Karpas-422 (cell line): ENCODE measurements at regions not wholly inside any gene's neighbourhood (a gene's known extent, or its start where the extent isn't known, plus 50 kb on each side); places are given as distances from the start of the nearest gene placed in this dataset.

Source experiments
- DNase-seq: peaks from one replicate; pipeline ENCODE4 v3.0.0-alpha.2; 2015
- H2AFZ ChIP-seq: fragments of 200-600 bp; sonication (generic); 2 replicates; pipeline ENCODE4 v1.6.1; 2014; ENCODE audit warnings: antibody characterized with exemption, low read length, mixed read lengths
- H3K27ac ChIP-seq: fragments of 200-600 bp; sonication (generic); 2 replicates; pipeline ENCODE4 v1.5.1; 2014; ENCODE audit warnings: mild to moderate bottlenecking, low read length, moderate library complexity
- H3K27me3 ChIP-seq: fragments of 200-600 bp; sonication (generic); 2 replicates; pipeline ENCODE4 v1.6.1; 2014; ENCODE audit warnings: low read length, mixed read lengths
- H3K36me3 ChIP-seq: fragments of 200-600 bp; sonication (generic); 2 replicates; pipeline ENCODE4 v1.6.1; 2014; ENCODE audit warnings: low read length, mixed read lengths; ENCODE audit not compliant: insufficient read depth
- H3K4me1 ChIP-seq: fragments of 200-600 bp; sonication (generic); 2 replicates; pipeline ENCODE4 v1.6.1; 2014; ENCODE audit warnings: mild to moderate bottlenecking, low read length, mixed read lengths
- H3K4me2 ChIP-seq: fragments of 200-600 bp; sonication (generic); 2 replicates; pipeline ENCODE4 v1.6.1; 2014; ENCODE audit warnings: low read length, low read depth, mild to moderate bottlenecking; ENCODE audit not compliant: poor library complexity, severe bottlenecking
- H3K4me3 ChIP-seq: fragments of 200-600 bp; sonication (generic); 2 replicates; pipeline ENCODE4 v1.5.1; 2014; ENCODE audit warnings: mild to moderate bottlenecking, antibody characterized with exemption, low read length, mixed read lengths
- H3K79me2 ChIP-seq: fragments of 200-600 bp; sonication (generic); 2 replicates; pipeline ENCODE4 v1.6.1; 2014; ENCODE audit warnings: mild to moderate bottlenecking, low read length, mixed read lengths
- H3K9ac ChIP-seq: fragments of 200-600 bp; sonication (generic); 2 replicates; pipeline ENCODE4 v1.6.0; 2014; ENCODE audit warnings: low read length
- H3K9me2 ChIP-seq: fragments of 200-600 bp; sonication (generic), shearing (Covaris generic); replicated peaks from 2 replicates; pipeline ENCODE4 v1.6.0; 2014; ENCODE audit warnings: mild to moderate bottlenecking, low read length, moderate library complexity; ENCODE audit not compliant: insufficient read depth
- H3K9me3 ChIP-seq: fragments of 300-700, 200-600 bp; sonication (generic); 2 replicates; pipeline ENCODE4 v1.6.1; 2014; ENCODE audit warnings: low read length, mixed read lengths
- H4K20me1 ChIP-seq: fragments of 200-600 bp; sonication (generic); 2 replicates; pipeline ENCODE4 v1.6.1; 2014; ENCODE audit warnings: mild to moderate bottlenecking, antibody characterized with exemption, low read length, low read depth; ENCODE audit not compliant: insufficient read depth

GRCh38 chr2:180412219-180412618 lies 405.1 kb upstream of the CWC22 start:
- H3K4me1 ChIP-seq: no peaks in the 10 kb centered on the region

GRCh38 chr2:180411661-180412060 lies 404.6 kb upstream of the CWC22 start:
- DNase-seq: no peak
- Histone ChIP-seq H3K9ac (no peak overlapping the region), H3K9me2 (no peaks in the 10 kb centered on the region), H3K79me2 (no peaks in the 10 kb centered on the region), H3K4me3 (no peak overlapping the region), H2AFZ (no peak overlapping the region), H3K4me2 (no peak overlapping the region), H4K20me1 (no peaks in the 10 kb centered on the region), H3K4me1 (no peaks in the 10 kb centered on the region), H3K9me3 (no peaks in the 10 kb centered on the region), H3K27ac (no peak overlapping the region), H3K27me3 (no peaks in the 10 kb centered on the region), H3K36me3 (no peaks in the 10 kb centered on the region)

More at GRCh38 chr2:180412219-180412618, 405.1 kb upstream of the CWC22 start:
- Histone ChIP-seq H3K36me3 (no peaks in the 10 kb centered on the region), H3K9ac (no peak overlapping the region), H3K4me2 (no peak overlapping the region), H3K4me3 (no peak overlapping the region), H3K9me3 (no peaks in the 10 kb centered on the region), H3K27ac (no peak overlapping the region), H2AFZ (no peak overlapping the region), H3K9me2 (no peaks in the 10 kb centered on the region), H4K20me1 (no peaks in the 10 kb centered on the region), H3K27me3 (no peaks in the 10 kb centered on the region), H3K79me2 (no peaks in the 10 kb centered on the region)
- no peak for DNase-seq

- H3K4me1 ChIP-seq: no peaks in the 10 kb centered on the region
- no peaks in the 10 kb centered on the region for H4K20me1 ChIP-seq
- no peaks in the 10 kb centered on the region for H3K36me3 ChIP-seq
- H3K4me2 ChIP-seq: no peak overlapping the region
- H3K9ac ChIP-seq: no peak overlapping the region
- H3K27ac ChIP-seq: no peak overlapping the region
- no peaks in the 10 kb centered on the region for H3K79me2 ChIP-seq
- H3K9me2 ChIP-seq: no peaks in the 10 kb centered on the region
- H3K9me3 ChIP-seq: no peaks in the 10 kb centered on the region
- no peaks in the 10 kb centered on the region for H3K27me3 ChIP-seq
- no peak overlapping the region for H2AFZ ChIP-seq
- H3K4me3 ChIP-seq: no peak overlapping the region
- DNase-seq: no peak
These were observed 399.6 kb upstream of the CWC22 start for GRCh38 chr2:180406687-180407086.

- Histone ChIP-seq H3K79me2 (no peaks in the 10 kb centered on the region), H3K9ac (no peak overlapping the region), H3K27ac (no peak overlapping the region), H3K4me1 (no peaks in the 10 kb centered on the region), H3K9me3 (no peaks in the 10 kb centered on the region), H3K9me2 (no peaks in the 10 kb centered on the region), H3K36me3 (no peaks in the 10 kb centered on the region), H3K4me2 (no peak overlapping the region), H2AFZ (no peak overlapping the region), H3K4me3 (no peak overlapping the region), H3K27me3 (no peaks in the 10 kb centered on the region), H4K20me1 (no peaks in the 10 kb centered on the region)
- no peak for DNase-seq
These were observed 398.4 kb upstream of the CWC22 start for GRCh38 chr2:180405520-180405919.

GRCh38 chr2:180394305-180394704 lies 387.2 kb upstream of the CWC22 start:
- Histone ChIP-seq H3K9me3 (no peaks in the 10 kb centered on the region), H2AFZ (no peak overlapping the region), H3K9ac (no peak overlapping the region), H4K20me1 (no peaks in the 10 kb centered on the region), H3K4me3 (no peak overlapping the region), H3K4me2 (no peak overlapping the region), H3K27ac (no peak overlapping the region), H3K27me3 (no peaks in the 10 kb centered on the region), H3K4me1 (no peaks in the 10 kb centered on the region), H3K9me2 (no peaks in the 10 kb centered on the region), H3K36me3 (no peaks in the 10 kb centered on the region), H3K79me2 (no peaks in the 10 kb centered on the region)
- DNase-seq: no peak

GRCh38 chr2:180385601-180386201 lies 378.6 kb upstream of the CWC22 start:
- H3K4me3 ChIP-seq: no peak overlapping the region
- H3K79me2 ChIP-seq: no peaks in the 10 kb centered on the region
- no peak overlapping the region for H3K27ac ChIP-seq
- no peak overlapping the region for H2AFZ ChIP-seq
- no peaks in the 10 kb centered on the region for H3K4me1 ChIP-seq
- H3K9me2 ChIP-seq: no peaks in the 10 kb centered on the region
- H3K36me3 ChIP-seq: no peaks in the 10 kb centered on the region
- no peaks in the 10 kb centered on the region for H3K27me3 ChIP-seq
- H3K9me3 ChIP-seq: no peaks in the 10 kb centered on the region
- no peak overlapping the region for H3K9ac ChIP-seq
- DNase-seq: no peak
- no peaks in the 10 kb centered on the region for H4K20me1 ChIP-seq
- H3K4me2 ChIP-seq: no peak overlapping the region

GRCh38 chr2:180376066-180376465 lies 369.0 kb upstream of the CWC22 start:
- Histone ChIP-seq H3K27me3 (no peaks in the 10 kb centered on the region), H3K79me2 (no peaks in the 10 kb centered on the region), H3K4me2 (no peak overlapping the region), H3K36me3 (no peaks in the 10 kb centered on the region), H3K9me2 (no peaks in the 10 kb centered on the region), H3K4me3 (no peak overlapping the region), H3K9ac (no peak overlapping the region), H4K20me1 (no peaks in the 10 kb centered on the region), H2AFZ (no peak overlapping the region), H3K9me3 (no peaks in the 10 kb centered on the region), H3K27ac (no peak overlapping the region), H3K4me1 (no peaks in the 10 kb centered on the region)
- no peak for DNase-seq

GRCh38 chr2:180374502-180375281 lies 367.6 kb upstream of the CWC22 start:
- no peaks in the 10 kb centered on the region for H4K20me1 ChIP-seq
- H3K36me3 ChIP-seq: no peaks in the 10 kb centered on the region
- H3K27me3 ChIP-seq: no peaks in the 10 kb centered on the region
- no peak overlapping the region for H3K4me3 ChIP-seq
- H3K9me3 ChIP-seq: no peaks in the 10 kb centered on the region
- no peaks in the 10 kb centered on the region for H3K4me1 ChIP-seq
- no peaks in the 10 kb centered on the region for H3K79me2 ChIP-seq
- H2AFZ ChIP-seq: no peak overlapping the region
- H3K27ac ChIP-seq: no peak overlapping the region
- H3K9me2 ChIP-seq: no peaks in the 10 kb centered on the region
- H3K4me2 ChIP-seq: no peak overlapping the region
- no peak for DNase-seq
- no peak overlapping the region for H3K9ac ChIP-seq
